ENCODE measurements at regions not wholly inside any gene's neighbourhood (a gene's known extent, or its start where the extent isn't known, plus 50 kb on each side); places are given as distances from the start of the nearest gene placed in this dataset.

- ATAC-seq (replicated peaks) (no peak), DNase-seq (no peak)
- no peaks in the 10 kb centered on the region for H3K27me3 Mint-ChIP-seq
- H3K4me1 Mint-ChIP-seq (ENCODE audit: low read depth in 2 of 2), result no peaks in the 10 kb centered on the region
- H3K36me3 Mint-ChIP-seq (ENCODE audit: insufficient read depth), result peaks cover 3% of the 10 kb centered on the region
- H3K4me3 Mint-ChIP-seq, result no peak overlapping the region
- H3K27ac Mint-ChIP-seq, result no peak overlapping the region
- H3K9me3 Mint-ChIP-seq, result peaks cover 9 to 34% of the 10 kb centered on the region in 2 donors
Measured at GRCh38 chr4:129901205-129901604, 805.3 kb downstream of the C4orf33 start.

- Mint-ChIP-seq H3K27ac (no peak overlapping the region), H3K4me3 (no peak overlapping the region), H3K4me1 (ENCODE audit: low read depth in 2 of 2) (no peaks in the 10 kb centered on the region), H3K27me3 (no peaks in the 10 kb centered on the region), H3K36me3 (ENCODE audit: insufficient read depth) (peaks cover 3% of the 10 kb centered on the region), H3K9me3 (peaks cover 7 to 30% of the 10 kb centered on the region in 2 donors)
- DNase-seq, result no peak
- no peak for ATAC-seq (replicated peaks)
Measured at GRCh38 chr4:129903861-129904260, 807.9 kb downstream of the C4orf33 start.

GRCh38 chr4:129905256-129905655, 809.3 kb downstream of the C4orf33 start:
- no peak overlapping the region for H3K4me3 Mint-ChIP-seq
- DNase-seq, result no peak
- no peaks in the 10 kb centered on the region for H3K4me1 Mint-ChIP-seq (ENCODE audit: low read depth in 2 of 2)
- H3K27me3 Mint-ChIP-seq, result no peaks in the 10 kb centered on the region
- H3K27ac Mint-ChIP-seq, result no peak overlapping the region
- no peak for ATAC-seq (replicated peaks)
- H3K9me3 Mint-ChIP-seq, result peaks cover 6 to 34% of the 10 kb centered on the region in 2 donors
- peaks cover 3% of the 10 kb centered on the region for H3K36me3 Mint-ChIP-seq (ENCODE audit: insufficient read depth)

GRCh38 chr4:129908117-129908516, 812.2 kb downstream of the C4orf33 start:
- ATAC-seq (replicated peaks) (no peak), DNase-seq (no peak)
- Mint-ChIP-seq H3K27me3 (no peaks in the 10 kb centered on the region), H3K9me3 (peaks cover 4 to 16% of the 10 kb centered on the region in 2 donors), H3K27ac (no peak overlapping the region), H3K4me3 (no peak overlapping the region), H3K36me3 (ENCODE audit: insufficient read depth) (no peaks in the 10 kb centered on the region), H3K4me1 (ENCODE audit: low read depth in 2 of 2) (no peaks in the 10 kb centered on the region)

GRCh38 chr4:129916991-129917390, 821.0 kb downstream of the C4orf33 start:
- DNase-seq (no peak), ATAC-seq (replicated peaks) (no peak)
- no peak overlapping the region for H3K27ac Mint-ChIP-seq
- H3K4me1 Mint-ChIP-seq (ENCODE audit: low read depth in 2 of 2), result no peaks in the 10 kb centered on the region
- H3K36me3 Mint-ChIP-seq (ENCODE audit: insufficient read depth), result no peaks in the 10 kb centered on the region
- H3K9me3 Mint-ChIP-seq, result no peaks in the 10 kb centered on the region
- no peaks in the 10 kb centered on the region for H3K27me3 Mint-ChIP-seq
- H3K4me3 Mint-ChIP-seq, result no peak overlapping the region

- H3K27ac Mint-ChIP-seq, result no peak overlapping the region
- H3K27me3 Mint-ChIP-seq, result no peaks in the 10 kb centered on the region
- no peaks in the 10 kb centered on the region for H3K36me3 Mint-ChIP-seq (ENCODE audit: insufficient read depth)
- DNase-seq (no peak), ATAC-seq (replicated peaks) (no peak)
- H3K9me3 Mint-ChIP-seq, result no peaks in the 10 kb centered on the region
- H3K4me3 Mint-ChIP-seq, result no peak overlapping the region
- no peaks in the 10 kb centered on the region for H3K4me1 Mint-ChIP-seq (ENCODE audit: low read depth in 2 of 2)
Measured at GRCh38 chr4:129917651-129918050, 821.7 kb downstream of the C4orf33 start.

- Mint-ChIP-seq H3K27ac (no peak overlapping the region), H3K9me3 (peaks cover 0 to 2% of the 10 kb centered on the region in 2 donors), H3K4me1 (ENCODE audit: low read depth in 2 of 2) (no peaks in the 10 kb centered on the region), H3K36me3 (ENCODE audit: insufficient read depth) (no peaks in the 10 kb centered on the region), H3K4me3 (no peak overlapping the region), H3K27me3 (no peaks in the 10 kb centered on the region)
- no peak for ATAC-seq (replicated peaks)
- no peak for DNase-seq
Measured at GRCh38 chr4:129926936-129927335, 831.0 kb downstream of the C4orf33 start.

- no peak for DNase-seq
- H3K9me3 Mint-ChIP-seq, result peaks cover 0 to 2% of the 10 kb centered on the region in 2 donors
- no peak for ATAC-seq (replicated peaks)
- no peaks in the 10 kb centered on the region for H3K4me1 Mint-ChIP-seq (ENCODE audit: low read depth in 2 of 2)
- no peaks in the 10 kb centered on the region for H3K36me3 Mint-ChIP-seq (ENCODE audit: insufficient read depth)
- no peak overlapping the region for H3K4me3 Mint-ChIP-seq
- no peak overlapping the region for H3K27ac Mint-ChIP-seq
- no peaks in the 10 kb centered on the region for H3K27me3 Mint-ChIP-seq
Measured at GRCh38 chr4:129929052-129929451, 833.1 kb downstream of the C4orf33 start.

- DNase-seq (no peak), ATAC-seq (replicated peaks) (no peak)
- Mint-ChIP-seq H3K4me1 (ENCODE audit: low read depth in 2 of 2) (no peaks in the 10 kb centered on the region), H3K9me3 (peaks cover 0 to 2% of the 10 kb centered on the region in 2 donors), H3K4me3 (no peak overlapping the region), H3K36me3 (ENCODE audit: insufficient read depth) (no peaks in the 10 kb centered on the region), H3K27ac (no peak overlapping the region), H3K27me3 (no peaks in the 10 kb centered on the region)
Measured at GRCh38 chr4:129929984-129930383, 834.0 kb downstream of the C4orf33 start.

GRCh38 chr4:129950217-129950616, 854.3 kb downstream of the C4orf33 start:
- Mint-ChIP-seq H3K9me3 (peaks cover 9 to 22% of the 10 kb centered on the region in 2 donors), H3K27ac (no peak overlapping the region), H3K4me3 (no peak overlapping the region), H3K4me1 (ENCODE audit: low read depth in 2 of 2) (no peaks in the 10 kb centered on the region), H3K36me3 (ENCODE audit: insufficient read depth) (no peaks in the 10 kb centered on the region), H3K27me3 (no peaks in the 10 kb centered on the region)
- DNase-seq (no peak), ATAC-seq (replicated peaks) (no peak)

GRCh38 chr4:129966175-129966574, 870.2 kb downstream of the C4orf33 start:
- no peak overlapping the region for H3K27ac Mint-ChIP-seq
- H3K9me3 Mint-ChIP-seq, result no peaks in the 10 kb centered on the region
- H3K4me1 Mint-ChIP-seq (ENCODE audit: low read depth in 2 of 2), result no peaks in the 10 kb centered on the region
- ATAC-seq (replicated peaks), result no peak
- H3K27me3 Mint-ChIP-seq, result no peaks in the 10 kb centered on the region
- H3K36me3 Mint-ChIP-seq (ENCODE audit: insufficient read depth), result no peaks in the 10 kb centered on the region
- no peak overlapping the region for H3K4me3 Mint-ChIP-seq
- DNase-seq, result no peak

GRCh38 chr4:129968366-129968765, 872.4 kb downstream of the C4orf33 start:
- H3K4me1 Mint-ChIP-seq (ENCODE audit: low read depth in 2 of 2), result no peaks in the 10 kb centered on the region
- ATAC-seq (replicated peaks) (no peak), DNase-seq (no peak)
- H3K9me3 Mint-ChIP-seq, result no peaks in the 10 kb centered on the region
- no peaks in the 10 kb centered on the region for H3K27me3 Mint-ChIP-seq
- H3K27ac Mint-ChIP-seq, result no peak overlapping the region
- H3K36me3 Mint-ChIP-seq (ENCODE audit: insufficient read depth), result no peaks in the 10 kb centered on the region
- no peak overlapping the region for H3K4me3 Mint-ChIP-seq

GRCh38 chr4:129968778-129969177, 872.8 kb downstream of the C4orf33 start:
- ATAC-seq (replicated peaks), result no peak
- DNase-seq, result no peak
- Mint-ChIP-seq H3K27ac (no peak overlapping the region), H3K4me3 (no peak overlapping the region), H3K9me3 (no peaks in the 10 kb centered on the region), H3K4me1 (ENCODE audit: low read depth in 2 of 2) (no peaks in the 10 kb centered on the region), H3K27me3 (no peaks in the 10 kb centered on the region), H3K36me3 (ENCODE audit: insufficient read depth) (no peaks in the 10 kb centered on the region)

- no peak overlapping the region for H3K4me3 Mint-ChIP-seq
- H3K9me3 Mint-ChIP-seq, result peaks cover 0 to 1% of the 10 kb centered on the region in 2 donors
- H3K4me1 Mint-ChIP-seq (ENCODE audit: low read depth in 2 of 2), result no peaks in the 10 kb centered on the region
- H3K36me3 Mint-ChIP-seq (ENCODE audit: insufficient read depth), result no peaks in the 10 kb centered on the region
- ATAC-seq (replicated peaks) (no peak), DNase-seq (no peak)
- no peaks in the 10 kb centered on the region for H3K27me3 Mint-ChIP-seq
- H3K27ac Mint-ChIP-seq, result no peak overlapping the region
Measured at GRCh38 chr4:129970801-129971200, 874.8 kb downstream of the C4orf33 start.

GRCh38 chr4:129971419-129971818, 875.5 kb downstream of the C4orf33 start:
- DNase-seq (no peak), ATAC-seq (replicated peaks) (no peak)
- Mint-ChIP-seq H3K27ac (no peak overlapping the region), H3K27me3 (no peaks in the 10 kb centered on the region), H3K36me3 (ENCODE audit: insufficient read depth) (no peaks in the 10 kb centered on the region), H3K4me3 (no peak overlapping the region), H3K4me1 (ENCODE audit: low read depth in 2 of 2) (no peaks in the 10 kb centered on the region), H3K9me3 (peaks cover 0 to 1% of the 10 kb centered on the region in 2 donors)

Data from effector memory CD8-positive, alpha-beta T cell (primary cell).